Hepatocyte (in vitro differentiated cells): ENCODE measurements at regions not wholly inside any gene's neighbourhood (a gene's known extent, or its start where the extent isn't known, plus 50 kb on each side); places are given as distances from the start of the nearest gene placed in this dataset.

Experiments
- DNase-seq: peaks from one replicate; pipeline ENCODE4 v3.0.0-alpha.2; 2016; ENCODE audit warnings: low spot score
- H2AFZ ChIP-seq: fragments of 200-600 bp; sonication (generic); 2 replicates; pipeline ENCODE4 v1.6.0; 2016; ENCODE audit warnings: antibody characterized with exemption, mild to moderate bottlenecking
- H3K27ac ChIP-seq: fragments of 200-600 bp; sonication (generic); 2 replicates; pipeline ENCODE4 v1.5.1; 2016; ENCODE audit warnings: mild to moderate bottlenecking
- H3K27me3 ChIP-seq: fragments of 200-600 bp; sonication (generic); 2 replicates; pipeline ENCODE4 v1.6.1; 2016
- H3K36me3 ChIP-seq: fragments of 200-600 bp; sonication (generic); replicated peaks from 2 replicates; pipeline ENCODE4 v1.5.1; 2016; ENCODE audit warnings: low read depth; ENCODE audit not compliant: insufficient read depth
- H3K4me1 ChIP-seq: fragments of 200-600 bp; sonication (generic); 2 replicates; pipeline ENCODE4 v1.5.1; 2016; ENCODE audit warnings: mild to moderate bottlenecking, moderate library complexity; ENCODE audit not compliant: insufficient read depth
- H3K4me2 ChIP-seq: fragments of 200-600 bp; sonication (generic); 2 replicates; pipeline ENCODE4 v1.6.0; 2016
- H3K4me3 ChIP-seq: fragments of 200-600 bp; sonication (generic); 2 replicates; pipeline ENCODE4 v1.5.1; 2016; ENCODE audit warnings: mild to moderate bottlenecking
- H3K79me2 ChIP-seq: fragments of 200-600 bp; sonication (generic); 2 replicates; pipeline ENCODE4 v1.6.0; 2017; ENCODE audit warnings: mild to moderate bottlenecking
- H3K9me2 ChIP-seq: fragments of 200-600 bp; sonication (generic); replicated peaks from 2 replicates; pipeline ENCODE4 v1.6.0; 2017; ENCODE audit warnings: mild to moderate bottlenecking; ENCODE audit not compliant: insufficient read depth
- H3K9me3 ChIP-seq: fragments of 200-600 bp; sonication (generic); 2 replicates; pipeline ENCODE4 v1.5.1; 2016; ENCODE audit warnings: low read depth, mild to moderate bottlenecking
- H4K20me1 ChIP-seq: fragments of 200-600 bp; sonication (generic); 2 replicates; pipeline ENCODE4 v1.6.0; 2016; ENCODE audit warnings: mild to moderate bottlenecking; ENCODE audit not compliant: insufficient read depth, poor library complexity, severe bottlenecking
- CTCF ChIP-seq: fragments of 200-600 bp; sonication (generic); IDR thresholded peaks from 2 replicates; pipeline ENCODE4 v1.5.1; 2016; ENCODE audit warnings: antibody characterized with exemption, mild to moderate bottlenecking; ENCODE audit not compliant: poor library complexity
- EZH2 ChIP-seq: fragments of 200-600 bp; sonication (generic); IDR thresholded peaks from 2 replicates; pipeline ENCODE4 v1.6.1; 2016; ENCODE audit warnings: antibody characterized with exemption, mild to moderate bottlenecking, borderline replicate concordance
- EZH2phosphoT487 ChIP-seq: fragments of 200-600 bp; sonication (generic); IDR thresholded peaks from one replicate; pipeline ENCODE4 v1.6.1; 2018; ENCODE audit warnings: antibody characterized with exemption, mild to moderate bottlenecking, low read depth, moderate library complexity; ENCODE audit not compliant: unreplicated experiment, severe bottlenecking
- whole genome bisulfite sequencing: methylation state at CpG from one replicate; pipeline ENCODE4 v1.1.6; 2016; ENCODE audit warnings: low lambda C conversion rate; ENCODE audit errors: missing lambda C conversion rate; 5-methylcytosine and 5-hydroxymethylcytosine counted together

- no peak for DNase-seq
- Histone ChIP-seq H3K27ac (no peak overlapping the region), H3K36me3 (no peaks in the 10 kb centered on the region), H4K20me1 (no peaks in the 10 kb centered on the region), H3K4me3 (no peak overlapping the region), H3K9me3 (no peaks in the 10 kb centered on the region), H2AFZ (no peak overlapping the region), H3K79me2 (no peaks in the 10 kb centered on the region), H3K27me3 (no peaks in the 10 kb centered on the region), H3K4me1 (peaks cover 6% of the 10 kb centered on the region), H3K4me2 (peak overlapping the region; percentile 25), H3K9me2 (no peaks in the 10 kb centered on the region)
- 58% methylated on average over 2 of the region's 2 CpGs for WGBS
- TF ChIP-seq EZH2phosphoT487 (no peak), EZH2 (no peak), CTCF (no peak)
Observed at GRCh38 chr5:117205894-117206293, 631.3 kb upstream of the SEMA6A start.

DNA sequence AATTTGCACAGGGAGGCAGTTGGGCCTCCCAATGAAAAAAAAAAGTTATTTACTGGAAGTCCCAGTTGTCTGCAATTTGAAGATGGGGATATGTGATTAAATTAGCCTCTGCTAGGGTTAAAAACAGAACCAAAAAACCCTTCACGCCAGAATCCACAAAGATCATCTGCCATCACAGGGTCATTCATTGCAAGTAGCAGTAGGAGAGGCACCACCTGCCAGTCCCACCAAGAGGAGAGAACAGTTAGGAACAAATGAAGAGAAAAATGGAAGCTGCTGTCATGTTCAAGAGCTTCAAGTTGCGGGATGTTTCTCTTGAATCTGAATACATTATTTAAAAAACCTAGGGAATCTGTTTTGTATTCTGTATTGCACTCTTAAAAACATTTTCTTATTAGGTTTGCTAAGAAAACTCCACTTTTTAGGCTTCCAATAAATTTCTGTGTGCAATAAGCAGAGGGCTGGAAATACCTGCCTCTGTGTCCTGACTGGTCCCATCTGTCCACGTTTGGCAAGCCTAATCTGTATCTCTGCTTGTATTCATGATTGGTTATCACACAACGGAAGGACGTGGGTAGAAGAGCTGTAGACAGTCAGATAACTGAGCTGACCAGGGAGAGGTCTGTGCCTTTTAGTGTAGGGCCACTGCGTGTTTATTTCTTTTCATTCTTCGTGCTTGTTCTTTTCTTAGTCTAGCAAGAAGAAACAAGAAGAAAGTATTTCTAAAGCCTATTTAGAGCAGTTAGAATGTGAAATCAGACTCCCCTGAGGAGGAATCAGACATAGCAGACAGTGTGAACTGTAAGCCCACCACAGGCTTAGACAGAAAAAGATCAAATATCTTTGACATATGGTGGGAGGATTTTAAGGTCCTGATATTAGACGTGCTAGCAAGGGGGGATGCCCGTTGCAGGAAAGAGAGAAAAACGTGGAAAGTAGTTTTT lies 630.6 kb upstream of the SEMA6A start:
- H3K79me2 ChIP-seq = no peaks in the 10 kb centered on the region
- 41% methylated on average over 10 of the region's 10 CpGs for WGBS

GRCh38 chr5:117204404-117204803 lies 629.8 kb upstream of the SEMA6A start:
- H3K27me3 ChIP-seq = no peaks in the 10 kb centered on the region
- H3K79me2 ChIP-seq = no peaks in the 10 kb centered on the region
- no peak overlapping the region for H2AFZ ChIP-seq
- H3K4me1 ChIP-seq = peaks cover 5% of the 10 kb centered on the region
- H3K9me3 ChIP-seq = no peaks in the 10 kb centered on the region
- H3K4me3 ChIP-seq = no peak overlapping the region
- TF ChIP-seq EZH2phosphoT487 = no peak
- TF ChIP-seq EZH2 = no peak
- no peak for TF ChIP-seq CTCF
- no peak for DNase-seq
- 85% methylated on average over 4 of the region's 4 CpGs for WGBS
- no peaks in the 10 kb centered on the region for H4K20me1 ChIP-seq
- H3K4me2 ChIP-seq = no peak overlapping the region
- no peak overlapping the region for H3K27ac ChIP-seq
- no peaks in the 10 kb centered on the region for H3K9me2 ChIP-seq
- no peaks in the 10 kb centered on the region for H3K36me3 ChIP-seq

More for the DNA sequence above, 630.6 kb upstream of the SEMA6A start:
- no peaks in the 10 kb centered on the region for H3K9me2 ChIP-seq
- H3K4me3 ChIP-seq = no peak overlapping the region
- H3K27me3 ChIP-seq = no peaks in the 10 kb centered on the region
- no peaks in the 10 kb centered on the region for H3K36me3 ChIP-seq
- no peak for DNase-seq
- no peaks in the 10 kb centered on the region for H3K9me3 ChIP-seq
- no peaks in the 10 kb centered on the region for H4K20me1 ChIP-seq
- H3K4me2 ChIP-seq = peak overlapping the region; percentile 25
- TF ChIP-seq CTCF (no peak), EZH2phosphoT487 (no peak), EZH2 (no peak)
- no peak overlapping the region for H3K27ac ChIP-seq
- peaks cover 5% of the 10 kb centered on the region for H3K4me1 ChIP-seq
- H2AFZ ChIP-seq = no peak overlapping the region
